ENCODE measurements at regions not wholly inside any gene's neighbourhood (a gene's known extent, or its start where the extent isn't known, plus 50 kb on each side); places are given as distances from the start of the nearest gene placed in this dataset.

DNA sequence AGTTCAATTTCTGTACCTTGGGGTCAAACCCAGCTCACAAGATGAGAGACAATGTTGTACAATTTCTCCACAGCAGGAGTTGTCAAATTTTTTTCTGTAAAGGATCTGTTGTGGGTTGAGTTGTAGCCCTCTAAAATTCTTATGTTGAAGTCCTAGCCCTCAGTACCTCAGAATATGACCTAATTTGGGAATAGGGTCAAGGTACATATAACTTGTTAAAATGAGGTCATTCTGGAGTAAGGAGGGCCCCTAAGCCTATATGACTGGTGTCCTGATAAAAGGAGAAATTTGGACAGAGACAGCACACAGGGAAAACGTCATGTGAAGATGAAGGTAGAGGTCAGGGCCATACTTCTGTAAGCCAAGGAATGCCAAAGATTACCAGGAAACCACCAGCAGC, 264.9 kb downstream of the TTC8 start:
- H3K27me3 ChIP-seq (ENCODE audit: insufficient read depth, low read depth, low read length): no peaks in the 10 kb centered on the region
- H3K9me2 ChIP-seq (ENCODE audit: insufficient read depth, low read length): no peaks in the 10 kb centered on the region
- H3K36me3 ChIP-seq (ENCODE audit: insufficient read depth, low read length): no peaks in the 10 kb centered on the region
- H3K9ac ChIP-seq (ENCODE audit: low read length): no peak overlapping the region
- no peaks in the 10 kb centered on the region for H3F3A ChIP-seq (ENCODE audit: insufficient read depth, low read length, poor library complexity, severe bottlenecking)
- no peak overlapping the region for H3K4me2 ChIP-seq (ENCODE audit: low read length)
- H2AFZ ChIP-seq (ENCODE audit: low read depth, low read length): no peak overlapping the region
- no peaks in the 10 kb centered on the region for H4K20me1 ChIP-seq (ENCODE audit: insufficient read depth)
- H3K4me3 ChIP-seq (ENCODE audit: low read length): no peak overlapping the region
- H3K79me2 ChIP-seq (replicated peaks; ENCODE audit: insufficient read depth, low read length): no peaks in the 10 kb centered on the region
- TF ChIP-seq RAD21 (conservative IDR thresholded peaks at IDR 0.05) (no peak), TAF1 (IDR thresholded peaks at IDR 0.05; ENCODE audit: low read depth) (no peak), POLR2AphosphoS5 (IDR thresholded peaks at IDR 0.05) (no peak), EZH2 (IDR thresholded peaks at IDR 0.05; ENCODE audit: borderline replicate concordance, insufficient read depth, low read length, poor library complexity, severe bottlenecking) (no peak), EP300 (conservative IDR thresholded peaks at IDR 0.05; ENCODE audit: poor library complexity, severe bottlenecking) (no peak), SMC3 (conservative IDR thresholded peaks at IDR 0.05; ENCODE audit: poor library complexity) (no peak), MXI1 (conservative IDR thresholded peaks at IDR 0.05; ENCODE audit: poor library complexity, severe bottlenecking) (no peak)
- TF ChIP-seq, protein P1, sequence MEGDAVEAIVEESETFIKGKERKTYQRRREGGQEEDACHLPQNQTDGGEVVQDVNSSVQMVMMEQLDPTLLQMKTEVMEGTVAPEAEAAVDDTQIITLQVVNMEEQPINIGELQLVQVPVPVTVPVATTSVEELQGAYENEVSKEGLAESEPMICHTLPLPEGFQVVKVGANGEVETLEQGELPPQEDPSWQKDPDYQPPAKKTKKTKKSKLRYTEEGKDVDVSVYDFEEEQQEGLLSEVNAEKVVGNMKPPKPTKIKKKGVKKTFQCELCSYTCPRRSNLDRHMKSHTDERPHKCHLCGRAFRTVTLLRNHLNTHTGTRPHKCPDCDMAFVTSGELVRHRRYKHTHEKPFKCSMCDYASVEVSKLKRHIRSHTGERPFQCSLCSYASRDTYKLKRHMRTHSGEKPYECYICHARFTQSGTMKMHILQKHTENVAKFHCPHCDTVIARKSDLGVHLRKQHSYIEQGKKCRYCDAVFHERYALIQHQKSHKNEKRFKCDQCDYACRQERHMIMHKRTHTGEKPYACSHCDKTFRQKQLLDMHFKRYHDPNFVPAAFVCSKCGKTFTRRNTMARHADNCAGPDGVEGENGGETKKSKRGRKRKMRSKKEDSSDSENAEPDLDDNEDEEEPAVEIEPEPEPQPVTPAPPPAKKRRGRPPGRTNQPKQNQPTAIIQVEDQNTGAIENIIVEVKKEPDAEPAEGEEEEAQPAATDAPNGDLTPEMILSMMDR (IDR thresholded peaks at IDR 0.05; ENCODE audit: poor library complexity, severe bottlenecking): no peak
- TF ChIP-seq, protein P2, sequence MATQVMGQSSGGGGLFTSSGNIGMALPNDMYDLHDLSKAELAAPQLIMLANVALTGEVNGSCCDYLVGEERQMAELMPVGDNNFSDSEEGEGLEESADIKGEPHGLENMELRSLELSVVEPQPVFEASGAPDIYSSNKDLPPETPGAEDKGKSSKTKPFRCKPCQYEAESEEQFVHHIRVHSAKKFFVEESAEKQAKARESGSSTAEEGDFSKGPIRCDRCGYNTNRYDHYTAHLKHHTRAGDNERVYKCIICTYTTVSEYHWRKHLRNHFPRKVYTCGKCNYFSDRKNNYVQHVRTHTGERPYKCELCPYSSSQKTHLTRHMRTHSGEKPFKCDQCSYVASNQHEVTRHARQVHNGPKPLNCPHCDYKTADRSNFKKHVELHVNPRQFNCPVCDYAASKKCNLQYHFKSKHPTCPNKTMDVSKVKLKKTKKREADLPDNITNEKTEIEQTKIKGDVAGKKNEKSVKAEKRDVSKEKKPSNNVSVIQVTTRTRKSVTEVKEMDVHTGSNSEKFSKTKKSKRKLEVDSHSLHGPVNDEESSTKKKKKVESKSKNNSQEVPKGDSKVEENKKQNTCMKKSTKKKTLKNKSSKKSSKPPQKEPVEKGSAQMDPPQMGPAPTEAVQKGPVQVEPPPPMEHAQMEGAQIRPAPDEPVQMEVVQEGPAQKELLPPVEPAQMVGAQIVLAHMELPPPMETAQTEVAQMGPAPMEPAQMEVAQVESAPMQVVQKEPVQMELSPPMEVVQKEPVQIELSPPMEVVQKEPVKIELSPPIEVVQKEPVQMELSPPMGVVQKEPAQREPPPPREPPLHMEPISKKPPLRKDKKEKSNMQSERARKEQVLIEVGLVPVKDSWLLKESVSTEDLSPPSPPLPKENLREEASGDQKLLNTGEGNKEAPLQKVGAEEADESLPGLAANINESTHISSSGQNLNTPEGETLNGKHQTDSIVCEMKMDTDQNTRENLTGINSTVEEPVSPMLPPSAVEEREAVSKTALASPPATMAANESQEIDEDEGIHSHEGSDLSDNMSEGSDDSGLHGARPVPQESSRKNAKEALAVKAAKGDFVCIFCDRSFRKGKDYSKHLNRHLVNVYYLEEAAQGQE (IDR thresholded peaks at IDR 0.05; ENCODE audit: borderline replicate concordance): no peak
- no peaks in the 10 kb centered on the region for H3K9me3 ChIP-seq (ENCODE audit: low read length)
- H3K27ac ChIP-seq (ENCODE audit: low read length): no peak overlapping the region

DNA sequence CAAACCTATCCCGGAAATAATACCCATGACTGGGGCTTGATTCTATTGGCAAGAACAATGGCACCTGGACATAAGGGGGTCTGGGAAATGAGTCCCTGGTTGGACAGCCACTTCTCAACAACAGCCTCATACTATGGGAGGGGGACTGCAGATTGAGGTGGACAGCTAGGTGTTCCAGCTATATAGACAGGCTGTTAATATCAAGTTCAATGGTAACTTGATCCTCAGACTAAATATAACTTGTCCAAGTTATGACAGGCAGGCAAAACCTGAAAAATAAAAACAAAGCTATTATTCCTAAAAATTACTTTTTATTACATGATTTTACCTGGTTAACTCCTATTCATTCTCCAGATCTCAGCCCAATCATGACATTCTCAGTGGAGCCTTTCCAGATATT, 267.3 kb downstream of the TTC8 start:
- H2AFZ ChIP-seq (ENCODE audit: low read depth, low read length): no peak overlapping the region
- H3K9me2 ChIP-seq (ENCODE audit: insufficient read depth, low read length): no peaks in the 10 kb centered on the region
- H3K9ac ChIP-seq (ENCODE audit: low read length): no peak overlapping the region
- no peaks in the 10 kb centered on the region for H4K20me1 ChIP-seq (ENCODE audit: insufficient read depth)
- H3K36me3 ChIP-seq (ENCODE audit: insufficient read depth, low read length): no peaks in the 10 kb centered on the region
- H3K4me3 ChIP-seq (ENCODE audit: low read length): no peak overlapping the region
- no peaks in the 10 kb centered on the region for H3F3A ChIP-seq (ENCODE audit: insufficient read depth, low read length, poor library complexity, severe bottlenecking)
- no peaks in the 10 kb centered on the region for H3K79me2 ChIP-seq (replicated peaks; ENCODE audit: insufficient read depth, low read length)
- no peak overlapping the region for H3K4me2 ChIP-seq (ENCODE audit: low read length)
- no peak overlapping the region for H3K27ac ChIP-seq (ENCODE audit: low read length)
- H3K27me3 ChIP-seq (ENCODE audit: insufficient read depth, low read depth, low read length): no peaks in the 10 kb centered on the region
- TF ChIP-seq TAF1 (IDR thresholded peaks at IDR 0.05; ENCODE audit: low read depth) (no peak), MXI1 (conservative IDR thresholded peaks at IDR 0.05; ENCODE audit: poor library complexity, severe bottlenecking) (no peak)
- H3K9me3 ChIP-seq (ENCODE audit: low read length): no peaks in the 10 kb centered on the region

Data from neural cell (in vitro differentiated cells).